Endothelial cell (in vitro differentiated cells): ENCODE measurements at regions not wholly inside any gene's neighbourhood (a gene's known extent, or its start where the extent isn't known, plus 50 kb on each side); places are given as distances from the start of the nearest gene placed in this dataset.

Experiments
- DNase-seq: peaks from one replicate; pipeline ENCODE4 v3.0.0; 2021; ENCODE audit warnings: low spot score
- H3K27ac Mint-ChIP-seq: one replicate; pipeline ENCODE4 v1.8.0; 2021; ENCODE audit warnings: mixed read lengths, inconsistent platforms; ENCODE audit not compliant: unreplicated experiment
- H3K27me3 Mint-ChIP-seq: one replicate; pipeline ENCODE4 v1.8.0; 2021; ENCODE audit warnings: mild to moderate bottlenecking, moderate library complexity, mixed read lengths, inconsistent platforms; ENCODE audit not compliant: unreplicated experiment
- H3K36me3 Mint-ChIP-seq: one replicate; pipeline ENCODE4 v1.8.0; 2021; ENCODE audit warnings: mild to moderate bottlenecking, low read depth, mixed read lengths, inconsistent platforms; ENCODE audit not compliant: unreplicated experiment
- H3K4me1 Mint-ChIP-seq: one replicate; pipeline ENCODE4 v1.8.0; 2021; ENCODE audit warnings: mild to moderate bottlenecking, mixed read lengths, inconsistent platforms; ENCODE audit not compliant: unreplicated experiment
- H3K4me3 Mint-ChIP-seq: one replicate; pipeline ENCODE4 v1.8.0; 2021; ENCODE audit warnings: mild to moderate bottlenecking, mixed read lengths, inconsistent platforms; ENCODE audit not compliant: unreplicated experiment
- H3K9me3 Mint-ChIP-seq: one replicate; pipeline ENCODE4 v1.8.0; 2021; ENCODE audit warnings: mixed read lengths, inconsistent platforms; ENCODE audit not compliant: unreplicated experiment
- TF ChIP-seq, protein P1 (sequence below): fragments of 200-600 bp; sonication (generic); IDR thresholded peaks from one replicate; pipeline ENCODE4 v1.5.0; 2021; ENCODE audit warnings: antibody characterized with exemption; ENCODE audit not compliant: unreplicated experiment

DNA sequence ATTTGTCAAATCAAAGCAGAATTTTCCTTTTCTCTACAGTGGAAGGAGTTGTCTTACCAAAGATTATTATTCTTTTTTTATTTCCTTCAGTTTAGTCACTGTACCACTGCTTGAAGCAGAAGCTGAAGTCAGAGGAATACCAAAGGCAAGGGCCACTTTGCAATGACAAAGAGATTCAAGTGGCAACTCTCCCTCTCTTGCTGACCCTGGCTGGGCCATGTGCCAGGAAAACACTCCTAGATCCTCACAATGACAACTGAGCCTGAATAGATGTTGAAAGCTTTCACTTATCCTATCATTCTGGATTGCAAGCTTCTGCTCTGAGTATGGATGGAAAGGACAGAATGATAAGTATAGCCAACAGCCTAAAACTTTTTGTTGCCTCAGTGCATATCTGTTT, 618.3 kb downstream of the NR2F1-AS1 start:
- Mint-ChIP-seq H3K27me3 (no peaks in the 10 kb centered on the region), H3K27ac (no peak overlapping the region), H3K36me3 (no peaks in the 10 kb centered on the region), H3K4me3 (no peak overlapping the region), H3K4me1 (no peaks in the 10 kb centered on the region), H3K9me3 (no peaks in the 10 kb centered on the region)
- TF ChIP-seq, protein P1, sequence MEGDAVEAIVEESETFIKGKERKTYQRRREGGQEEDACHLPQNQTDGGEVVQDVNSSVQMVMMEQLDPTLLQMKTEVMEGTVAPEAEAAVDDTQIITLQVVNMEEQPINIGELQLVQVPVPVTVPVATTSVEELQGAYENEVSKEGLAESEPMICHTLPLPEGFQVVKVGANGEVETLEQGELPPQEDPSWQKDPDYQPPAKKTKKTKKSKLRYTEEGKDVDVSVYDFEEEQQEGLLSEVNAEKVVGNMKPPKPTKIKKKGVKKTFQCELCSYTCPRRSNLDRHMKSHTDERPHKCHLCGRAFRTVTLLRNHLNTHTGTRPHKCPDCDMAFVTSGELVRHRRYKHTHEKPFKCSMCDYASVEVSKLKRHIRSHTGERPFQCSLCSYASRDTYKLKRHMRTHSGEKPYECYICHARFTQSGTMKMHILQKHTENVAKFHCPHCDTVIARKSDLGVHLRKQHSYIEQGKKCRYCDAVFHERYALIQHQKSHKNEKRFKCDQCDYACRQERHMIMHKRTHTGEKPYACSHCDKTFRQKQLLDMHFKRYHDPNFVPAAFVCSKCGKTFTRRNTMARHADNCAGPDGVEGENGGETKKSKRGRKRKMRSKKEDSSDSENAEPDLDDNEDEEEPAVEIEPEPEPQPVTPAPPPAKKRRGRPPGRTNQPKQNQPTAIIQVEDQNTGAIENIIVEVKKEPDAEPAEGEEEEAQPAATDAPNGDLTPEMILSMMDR: no peak
- DNase-seq: no peak

DNA sequence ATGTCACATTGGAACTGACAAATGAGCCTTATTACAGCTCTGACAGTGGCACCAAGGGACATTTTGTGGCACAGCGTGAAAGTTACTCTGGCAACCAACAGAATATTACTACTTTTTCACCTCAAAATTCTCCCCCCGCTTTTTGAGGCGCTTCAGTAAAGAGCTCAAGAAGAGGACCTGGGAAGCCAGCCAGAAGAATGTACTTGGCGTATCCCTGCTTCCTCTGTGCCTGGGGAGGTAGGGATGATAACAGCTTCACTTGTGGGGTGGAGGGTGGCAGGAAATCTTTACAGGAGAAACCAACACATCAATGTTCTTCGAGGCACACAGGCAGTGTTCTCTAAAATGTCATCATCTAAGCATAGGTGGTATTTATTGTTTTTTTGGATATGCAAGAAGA, 624.1 kb downstream of the NR2F1-AS1 start:
- Mint-ChIP-seq H3K27me3 (no peaks in the 10 kb centered on the region), H3K27ac (no peak overlapping the region), H3K9me3 (no peaks in the 10 kb centered on the region), H3K4me1 (no peaks in the 10 kb centered on the region), H3K36me3 (no peaks in the 10 kb centered on the region), H3K4me3 (no peak overlapping the region)
- no peak for DNase-seq
- TF ChIP-seq, protein P1: no peak

DNA sequence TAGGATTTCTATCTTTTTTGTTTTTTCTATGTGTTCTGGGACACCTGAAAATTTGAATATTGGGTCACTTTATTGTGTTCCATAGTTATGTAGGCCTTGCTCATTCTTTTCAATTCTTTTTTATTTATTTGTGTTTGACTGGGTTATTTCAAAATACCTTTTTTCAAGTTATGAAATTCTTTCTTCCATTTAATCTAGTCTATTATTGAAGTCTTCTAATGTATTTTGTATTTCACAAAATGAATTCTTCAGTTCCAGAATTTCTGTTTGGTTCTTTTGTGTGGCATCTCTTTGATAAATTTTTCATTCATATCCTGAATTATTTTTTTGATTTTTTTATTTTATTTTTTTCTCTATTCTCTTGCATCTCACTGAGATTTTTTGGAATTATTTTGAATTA, 628.8 kb downstream of the NR2F1-AS1 start:
- TF ChIP-seq, protein P1: no peak
- DNase-seq: no peak
- Mint-ChIP-seq H3K27me3 (peaks cover 1% of the 10 kb centered on the region), H3K27ac (no peak overlapping the region), H3K4me1 (no peaks in the 10 kb centered on the region), H3K4me3 (no peak overlapping the region), H3K36me3 (no peaks in the 10 kb centered on the region), H3K9me3 (no peaks in the 10 kb centered on the region)

- H3K9me3 Mint-ChIP-seq: no peaks in the 10 kb centered on the region
Observed at GRCh38 chr5:92951746-92952145, 629.3 kb downstream of the NR2F1-AS1 start.

DNA sequence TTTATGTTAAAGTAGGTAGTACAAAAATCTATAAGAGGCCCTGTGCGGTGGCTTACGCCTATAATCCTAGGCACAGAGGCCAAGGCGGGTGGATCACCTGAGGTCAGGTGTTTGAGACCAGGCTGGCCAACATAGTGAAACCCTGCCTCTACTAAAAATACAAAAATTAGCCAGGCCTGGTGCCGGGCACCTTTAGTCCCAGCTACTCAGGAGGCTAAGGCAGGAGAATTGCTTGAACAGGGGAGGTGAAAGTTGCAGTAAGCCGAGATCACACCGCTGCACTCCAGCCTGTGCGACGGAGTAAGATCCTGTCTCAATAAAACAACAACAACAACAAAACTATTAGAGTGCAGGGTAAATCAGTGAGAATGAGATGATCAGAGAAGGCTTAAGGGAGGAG, 634.5 kb downstream of the NR2F1-AS1 start:
- H3K9me3 Mint-ChIP-seq: no peaks in the 10 kb centered on the region
- no peak for DNase-seq
- H3K36me3 Mint-ChIP-seq: no peaks in the 10 kb centered on the region
- TF ChIP-seq, protein P1: no peak
- no peak overlapping the region for H3K4me3 Mint-ChIP-seq
- peaks cover 6% of the 10 kb centered on the region for H3K4me1 Mint-ChIP-seq
- no peak overlapping the region for H3K27ac Mint-ChIP-seq
- peaks cover 1% of the 10 kb centered on the region for H3K27me3 Mint-ChIP-seq

More at GRCh38 chr5:92951746-92952145, 629.3 kb downstream of the NR2F1-AS1 start:
- Mint-ChIP-seq H3K36me3 (no peaks in the 10 kb centered on the region), H3K4me3 (no peak overlapping the region), H3K27me3 (peaks cover 1% of the 10 kb centered on the region), H3K27ac (no peak overlapping the region), H3K4me1 (no peaks in the 10 kb centered on the region)
- no peak for DNase-seq
- TF ChIP-seq, protein P1: no peak
